GM12878 (cell line): ENCODE measurements at regions not wholly inside any gene's neighbourhood (a gene's known extent, or its start where the extent isn't known, plus 50 kb on each side); places are given as distances from the start of the nearest gene placed in this dataset.

Experiments used
- ATAC-seq: fragments of 200-7000 bp; cut with Tn5 transposase; 3 replicates; pipeline ENCODE4 v1.9.1; 2020; ENCODE audit warnings: mild to moderate bottlenecking, moderate library complexity
- BruUV-seq: library from RNA; stranded (reverse); fragments of 400-500 nt; replicated peaks from 2 replicates; lab custom pipeline; 2021; lab: Mats Ljungman, UMichigan
- CTCF ChIA-PET: fragments of 300-600 bp; sonication (Branson Sonifier 250); formaldehyde crosslinking; extraction: SDS; loops from one replicate; lab custom pipeline; 2021; ENCODE audit warnings: inconsistent platforms; lab: Yijun Ruan, JAX
- POLR2A ChIA-PET: fragments of 350-600 bp; formaldehyde crosslinking; extraction: SDS; loops from one replicate; lab custom pipeline; 2021; ENCODE audit warnings: inconsistent platforms; lab: Charles Lee
- RAD21 ChIA-PET: fragments of 300-600 bp; sonication (Branson Sonifier 250); formaldehyde crosslinking; loops from one replicate; lab custom pipeline; 2023; ENCODE audit warnings: antibody characterized with exemption; ENCODE audit not compliant: unreplicated experiment; lab: Charles Lee
- SMC1A ChIA-PET: fragments of 300-600 bp; sonication (Branson Sonifier 250); formaldehyde crosslinking; loops from one replicate; lab custom pipeline; 2023; ENCODE audit not compliant: unreplicated experiment, uncharacterized antibody; lab: Charles Lee
- DNase-seq: peaks from one replicate; pipeline ENCODE4 v3.0.0-alpha.2; 2011; ENCODE audit warnings: low read depth, low spot score
- FAIRE-seq: peaks from 3 replicates; lab custom pipeline; 2011; peaks lifted over from hg19 to GRCh38; lab: Jason Lieb, UNC
- H2AFZ ChIP-seq: 2 replicates; pipeline ENCODE4 v1.6.0; 2011; ENCODE audit warnings: low read depth, low read length, control low read depth; ENCODE audit not compliant: control insufficient read depth
- H3K27ac ChIP-seq: 2 replicates; pipeline ENCODE4 v1.5.1; 2011; ENCODE audit warnings: control low read depth; ENCODE audit not compliant: control insufficient read depth, insufficient read depth
- H3K27me3 ChIP-seq, 2 experiments: replicated peaks in 1 of 2; 2 replicates each; pipeline versions ENCODE4 v1.6.0 to v1.6.1; 2011; ENCODE audit warnings: low read length in 1 of 2; ENCODE audit not compliant: control insufficient read depth in 2 of 2, insufficient read depth in 2 of 2
- H3K36me3 ChIP-seq, 2 experiments: 2 replicates each; pipeline ENCODE4 v1.5.1; 2011; ENCODE audit warnings: low read length in 1 of 2; ENCODE audit not compliant: control insufficient read depth in 2 of 2, insufficient read depth in 2 of 2
- H3K4me1 ChIP-seq: 2 replicates; pipeline ENCODE4 v1.6.1; 2011; ENCODE audit warnings: mild to moderate bottlenecking, low read length, moderate library complexity, mixed read lengths; ENCODE audit not compliant: control insufficient read depth, insufficient read depth
- H3K4me2 ChIP-seq: 2 replicates; pipeline ENCODE4 v1.6.0; 2011; ENCODE audit warnings: control low read depth; ENCODE audit not compliant: control insufficient read depth, insufficient read depth
- H3K4me3 ChIP-seq: fragments of 200-600 bp; sonication (generic); 2 replicates; pipeline ENCODE4 v1.5.1; 2016
- H3K79me2 ChIP-seq: 2 replicates; pipeline ENCODE4 v1.6.0; 2011; ENCODE audit warnings: low read length; ENCODE audit not compliant: control insufficient read depth, insufficient read depth
- H3K9ac ChIP-seq: 2 replicates; pipeline ENCODE4 v1.8.0; 2011; ENCODE audit warnings: low read length, control low read depth, mixed read lengths; ENCODE audit not compliant: control insufficient read depth, insufficient read depth
- H3K9me3 ChIP-seq: replicated peaks from 3 replicates; pipeline ENCODE4 v1.5.1; 2011; ENCODE audit warnings: mild to moderate bottlenecking, low read length; ENCODE audit not compliant: control insufficient read depth, insufficient read depth
- H4K20me1 ChIP-seq: 2 replicates; pipeline ENCODE4 v1.6.0; 2011; ENCODE audit not compliant: control insufficient read depth, insufficient read depth
- BHLHE40 ChIP-seq, 2 experiments: fragments of 450-650 bp in 1 of 2; IDR thresholded peaks; 2 replicates each; pipeline ENCODE4 v1.6.1; 2011 to 2017; ENCODE audit warnings: low read depth in 2 of 2, borderline replicate concordance in 1 of 2, improper control_type of control experiment in 1 of 2, low read length in 1 of 2, mild to moderate bottlenecking in 1 of 2
- BMI1 ChIP-seq: fragments of 450-650 bp; IDR thresholded peaks from 2 replicates; pipeline ENCODE4 v1.6.1; 2016; ENCODE audit warnings: mild to moderate bottlenecking, moderate library complexity, borderline replicate concordance
- CHD1 ChIP-seq: IDR thresholded peaks from 2 replicates; pipeline ENCODE4 v1.6.1; 2012; ENCODE audit warnings: low read depth, low read length, improper control_type of control experiment
- GATAD2B ChIP-seq: fragments of 450-650 bp; conservative IDR thresholded peaks from 2 replicates; pipeline ENCODE4 v1.6.1; 2017; ENCODE audit warnings: low read depth, mild to moderate bottlenecking, moderate library complexity
- HCFC1 ChIP-seq: fragments of 150-350 bp; IDR thresholded peaks from 2 replicates; pipeline ENCODE4 v1.6.1; 2014; ENCODE audit warnings: low read length
- MTA2 ChIP-seq: fragments of 450-650 bp; IDR thresholded peaks from 2 replicates; pipeline ENCODE4 v1.6.1; 2016; ENCODE audit warnings: low read depth, mild to moderate bottlenecking, moderate library complexity
- NRF1 ChIP-seq: conservative IDR thresholded peaks from 2 replicates; pipeline ENCODE4 v1.6.1; 2011; ENCODE audit warnings: mild to moderate bottlenecking, low read depth, low read length, improper control_type of control experiment
- POLR2AphosphoS2 ChIP-seq: IDR thresholded peaks from 2 replicates; pipeline ENCODE4 v1.6.1; 2011; ENCODE audit warnings: low read depth, mild to moderate bottlenecking, low read length, improper control_type of control experiment, moderate library complexity
- SREBF2 ChIP-seq: IDR thresholded peaks from 2 replicates; pipeline ENCODE4 v1.6.1; 2012; ENCODE audit warnings: mild to moderate bottlenecking, low read length
- WRNIP1 ChIP-seq: IDR thresholded peaks from 2 replicates; pipeline ENCODE4 v1.6.1; 2011; ENCODE audit warnings: low read depth, low read length, improper control_type of control experiment, borderline replicate concordance
- WGBS: methylation state at CpG from one replicate; pipeline ENCODE4 v1.1.6; 2016; ENCODE audit warnings: low lambda C conversion rate; ENCODE audit not compliant: insufficient replicate concordance, insufficient coverage; ENCODE audit errors: missing lambda C conversion rate; 5-methylcytosine and 5-hydroxymethylcytosine counted together
- in situ Hi-C: fragments of 300-500 bp; cut with MboI; formaldehyde crosslinking; loops from 9 replicates; pipeline ENCODE4 v1.14.3; 2018; ENCODE audit warnings: mixed read lengths
- intact Hi-C: fragments of 100-400 bp; cut with micrococcal nuclease; formaldehyde crosslinking; loops from one replicate; pipeline ENCODE4 v1.14.2; 2022; ENCODE audit not compliant: unreplicated experiment
- TF ChIP-seq, protein P1 (sequence below): fragments of 450-650 bp; IDR thresholded peaks from 2 replicates; pipeline ENCODE4 v1.6.1; 2016; ENCODE audit warnings: mild to moderate bottlenecking
- TF ChIP-seq, protein P2 (sequence below): IDR thresholded peaks from 2 replicates; pipeline ENCODE4 v1.6.1; 2011; ENCODE audit warnings: low read depth, mild to moderate bottlenecking, low read length, moderate library complexity, borderline replicate concordance; ENCODE audit errors: extremely low read depth
- TF ChIP-seq, protein P3 (sequence below): fragments of 450-650 bp; conservative IDR thresholded peaks from 2 replicates; pipeline ENCODE4 v1.6.1; 2017; ENCODE audit warnings: mild to moderate bottlenecking, moderate library complexity

DNA sequence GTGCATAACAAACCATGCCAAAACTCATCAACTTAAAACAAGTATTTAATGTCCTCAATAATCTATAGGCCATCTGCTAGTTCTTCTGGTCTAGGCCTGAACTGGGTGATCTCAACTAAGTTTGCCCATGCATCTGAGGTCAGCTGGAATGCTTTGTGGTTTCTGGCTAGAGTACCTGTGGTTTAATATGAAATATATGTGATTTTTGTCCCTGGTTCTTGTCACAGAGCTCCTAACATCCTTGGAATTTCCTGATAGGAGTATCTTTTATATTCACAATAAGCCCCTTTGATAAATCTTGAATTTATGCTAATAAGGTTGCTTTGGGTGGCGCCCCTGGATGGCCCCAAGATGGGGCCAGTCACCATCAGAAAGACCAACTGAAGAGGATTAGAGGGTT is 535.9 kb downstream of the DNAH5 start:
- BruUV-seq: no TSS peak
- intact Hi-C loops (no loop called here), in situ Hi-C loops (no loop called here)
- POLR2A ChIA-PET: no interaction called here
- H2AFZ ChIP-seq: no peak overlapping the region
- FAIRE-seq: no peak
- no peaks in the 10 kb centered on the region for H3K9me3 ChIP-seq
- H3K36me3 ChIP-seq: no peaks in the 10 kb centered on the region
- WGBS: 0% methylated on average over 1 of the region's 1 CpG
- no peak overlapping the region for H3K4me2 ChIP-seq
- H3K79me2 ChIP-seq: no peaks in the 10 kb centered on the region
- TF ChIP-seq POLR2AphosphoS2 (no peak), GATAD2B (no peak), CHD1 (no peak), BHLHE40 (IDR thresholded peaks at IDR 0.05; ENCODE audit: borderline replicate concordance in 1 of 2, low read depth in 2 of 2, low read length in 1 of 2) (no peak), HCFC1 (no peak), MTA2 (no peak), WRNIP1 (no peak), BMI1 (no peak), NRF1 (no peak), SREBF2 (no peak)
- TF ChIP-seq, protein P1, sequence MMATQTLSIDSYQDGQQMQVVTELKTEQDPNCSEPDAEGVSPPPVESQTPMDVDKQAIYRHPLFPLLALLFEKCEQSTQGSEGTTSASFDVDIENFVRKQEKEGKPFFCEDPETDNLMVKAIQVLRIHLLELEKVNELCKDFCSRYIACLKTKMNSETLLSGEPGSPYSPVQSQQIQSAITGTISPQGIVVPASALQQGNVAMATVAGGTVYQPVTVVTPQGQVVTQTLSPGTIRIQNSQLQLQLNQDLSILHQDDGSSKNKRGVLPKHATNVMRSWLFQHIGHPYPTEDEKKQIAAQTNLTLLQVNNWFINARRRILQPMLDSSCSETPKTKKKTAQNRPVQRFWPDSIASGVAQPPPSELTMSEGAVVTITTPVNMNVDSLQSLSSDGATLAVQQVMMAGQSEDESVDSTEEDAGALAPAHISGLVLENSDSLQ: no peak
- TF ChIP-seq, protein P2, sequence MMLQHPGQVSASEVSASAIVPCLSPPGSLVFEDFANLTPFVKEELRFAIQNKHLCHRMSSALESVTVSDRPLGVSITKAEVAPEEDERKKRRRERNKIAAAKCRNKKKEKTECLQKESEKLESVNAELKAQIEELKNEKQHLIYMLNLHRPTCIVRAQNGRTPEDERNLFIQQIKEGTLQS: no peak
- TF ChIP-seq, protein P3, sequence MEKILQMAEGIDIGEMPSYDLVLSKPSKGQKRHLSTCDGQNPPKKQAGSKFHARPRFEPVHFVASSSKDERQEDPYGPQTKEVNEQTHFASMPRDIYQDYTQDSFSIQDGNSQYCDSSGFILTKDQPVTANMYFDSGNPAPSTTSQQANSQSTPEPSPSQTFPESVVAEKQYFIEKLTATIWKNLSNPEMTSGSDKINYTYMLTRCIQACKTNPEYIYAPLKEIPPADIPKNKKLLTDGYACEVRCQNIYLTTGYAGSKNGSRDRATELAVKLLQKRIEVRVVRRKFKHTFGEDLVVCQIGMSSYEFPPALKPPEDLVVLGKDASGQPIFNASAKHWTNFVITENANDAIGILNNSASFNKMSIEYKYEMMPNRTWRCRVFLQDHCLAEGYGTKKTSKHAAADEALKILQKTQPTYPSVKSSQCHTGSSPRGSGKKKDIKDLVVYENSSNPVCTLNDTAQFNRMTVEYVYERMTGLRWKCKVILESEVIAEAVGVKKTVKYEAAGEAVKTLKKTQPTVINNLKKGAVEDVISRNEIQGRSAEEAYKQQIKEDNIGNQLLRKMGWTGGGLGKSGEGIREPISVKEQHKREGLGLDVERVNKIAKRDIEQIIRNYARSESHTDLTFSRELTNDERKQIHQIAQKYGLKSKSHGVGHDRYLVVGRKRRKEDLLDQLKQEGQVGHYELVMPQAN: no peak
- TF ChIP-seq, all 136 proteins: peak for 0
- CTCF ChIA-PET: no interaction called here
- SMC1A ChIA-PET: interaction anchor here (0.5 kb wide), 1 partner anchor 254 kb away, joined by 3 read pairs; no protein-coding TSS in a partner anchor
- DNase-seq (no peak), ATAC-seq (no peak)
- no peak overlapping the region for H3K27ac ChIP-seq
- no peaks in the 10 kb centered on the region for H3K4me1 ChIP-seq
- RAD21 ChIA-PET: no interaction called here
- no peaks in the 10 kb centered on the region for H3K27me3 ChIP-seq
- H4K20me1 ChIP-seq: no peaks in the 10 kb centered on the region; the same call in 1 of the 2 replicates
- no peak overlapping the region for H3K4me3 ChIP-seq
- no peak overlapping the region for H3K9ac ChIP-seq
